RWPE2 (cell line): ENCODE measurements at regions not wholly inside any gene's neighbourhood (a gene's known extent, or its start where the extent isn't known, plus 50 kb on each side); places are given as distances from the start of the nearest gene placed in this dataset.

Experiments used
- ATAC-seq: fragments of 200-7000 bp; cut with Tn5 transposase; 3 replicates; pipeline ENCODE4 v1.9.1; 2021; ENCODE audit warnings: low read depth
- DNase-seq: peaks from one replicate; pipeline ENCODE4 v3.0.0-alpha.2; 2020; ENCODE audit warnings: low spot score
- H3K27ac ChIP-seq: fragments of 450-650 bp; 2 replicates; pipeline ENCODE4 v1.5.1; 2017; ENCODE audit warnings: mild to moderate bottlenecking; ENCODE audit not compliant: poor library complexity, severe bottlenecking
- H3K27me3 ChIP-seq: fragments of 250-450 bp; sonication (Bioruptor Pico); 2 replicates; pipeline ENCODE4 v1.5.1; 2021; ENCODE audit warnings: mild to moderate bottlenecking, moderate library complexity; ENCODE audit not compliant: insufficient read depth, poor library complexity, severe bottlenecking
- H3K36me3 ChIP-seq: fragments of 250-450 bp; sonication (Bioruptor Pico); 2 replicates; pipeline ENCODE4 v1.5.1; 2020; ENCODE audit warnings: low read depth, mild to moderate bottlenecking, moderate library complexity
- H3K4me1 ChIP-seq: fragments of 250-450 bp; sonication (Bioruptor Pico); 2 replicates; pipeline ENCODE4 v1.5.1; 2021; ENCODE audit warnings: mild to moderate bottlenecking, moderate library complexity; ENCODE audit not compliant: insufficient read depth, poor library complexity, severe bottlenecking
- H3K4me3 ChIP-seq: fragments of 250-450 bp; sonication (Bioruptor Pico); 2 replicates; pipeline ENCODE4 v1.5.1; 2021; ENCODE audit warnings: mild to moderate bottlenecking, moderate library complexity; ENCODE audit not compliant: severe bottlenecking
- H3K9me3 ChIP-seq: fragments of 250-450 bp; sonication (Bioruptor Pico); 2 replicates; pipeline ENCODE4 v1.5.1; 2021; ENCODE audit warnings: mild to moderate bottlenecking, moderate library complexity; ENCODE audit not compliant: severe bottlenecking
- CTCF ChIP-seq: fragments of 450-650 bp; IDR thresholded peaks from one replicate; pipeline ENCODE4 v1.5.1; 2017; ENCODE audit warnings: mild to moderate bottlenecking, moderate library complexity; ENCODE audit not compliant: poor library complexity, severe bottlenecking

DNA sequence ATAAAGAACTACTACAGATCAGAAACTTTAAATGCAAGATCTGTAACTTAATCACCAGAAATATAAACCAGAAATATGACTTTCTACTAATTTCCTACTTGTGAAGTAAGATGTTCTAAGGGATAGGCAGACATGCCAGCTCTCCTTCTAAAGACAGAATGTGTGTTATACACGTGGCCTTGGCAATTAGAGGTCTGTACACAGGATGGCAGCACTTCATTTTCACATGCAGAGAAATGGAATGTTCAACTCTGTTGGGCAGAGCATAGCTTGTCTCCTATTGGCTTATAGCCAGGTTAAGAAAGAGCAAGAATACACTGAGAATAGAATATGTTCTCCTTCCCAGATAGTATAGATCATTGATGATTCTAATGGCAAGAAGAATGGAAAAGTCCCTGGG is 403.8 kb downstream of the DAD1 start:
- no peaks in the 10 kb centered on the region for H3K4me1 ChIP-seq
- ATAC-seq = 0 out of 3 replicates have a peak, but pooled peaks have one; percentile 33
- no peaks in the 10 kb centered on the region for H3K27me3 ChIP-seq
- H3K36me3 ChIP-seq = no peaks in the 10 kb centered on the region
- DNase-seq = no peak
- no peak overlapping the region for H3K27ac ChIP-seq
- no peaks in the 10 kb centered on the region for H3K9me3 ChIP-seq
- TF ChIP-seq CTCF = no peak
- no peak overlapping the region for H3K4me3 ChIP-seq

DNA sequence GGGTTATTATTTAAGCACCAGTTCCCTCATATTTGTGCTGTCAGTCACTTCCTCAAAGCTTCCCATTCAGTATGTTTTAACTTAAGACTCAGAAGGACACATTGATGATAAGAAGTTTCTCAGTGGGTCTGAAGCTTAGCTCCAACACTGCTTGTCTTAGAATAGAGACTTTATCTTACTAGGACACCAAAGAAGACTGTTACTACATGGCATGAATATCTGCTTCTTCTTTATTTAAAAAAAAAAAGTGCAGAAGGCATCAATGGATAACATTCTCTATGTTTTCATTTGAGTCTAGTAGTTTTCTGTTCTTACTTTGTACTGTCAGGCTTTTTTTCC is 404.2 kb downstream of the DAD1 start:
- no peak overlapping the region for H3K27ac ChIP-seq
- H3K27me3 ChIP-seq = no peaks in the 10 kb centered on the region
- no peak for TF ChIP-seq CTCF
- H3K36me3 ChIP-seq = no peaks in the 10 kb centered on the region
- H3K9me3 ChIP-seq = no peaks in the 10 kb centered on the region
- DNase-seq = no peak
- no peak for ATAC-seq
- H3K4me1 ChIP-seq = no peaks in the 10 kb centered on the region
- H3K4me3 ChIP-seq = no peak overlapping the region

GRCh38 chr14:22184157-22184829 is 404.7 kb downstream of the DAD1 start:
- H3K36me3 ChIP-seq = no peaks in the 10 kb centered on the region
- ATAC-seq = peak; percentile 56; the same call in 2 of the 3 replicates
- TF ChIP-seq CTCF = no peak
- H3K4me3 ChIP-seq = no peak overlapping the region
- no peak overlapping the region for H3K27ac ChIP-seq
- no peak for DNase-seq
- no peaks in the 10 kb centered on the region for H3K9me3 ChIP-seq
- H3K4me1 ChIP-seq = no peaks in the 10 kb centered on the region
- no peaks in the 10 kb centered on the region for H3K27me3 ChIP-seq

DNA sequence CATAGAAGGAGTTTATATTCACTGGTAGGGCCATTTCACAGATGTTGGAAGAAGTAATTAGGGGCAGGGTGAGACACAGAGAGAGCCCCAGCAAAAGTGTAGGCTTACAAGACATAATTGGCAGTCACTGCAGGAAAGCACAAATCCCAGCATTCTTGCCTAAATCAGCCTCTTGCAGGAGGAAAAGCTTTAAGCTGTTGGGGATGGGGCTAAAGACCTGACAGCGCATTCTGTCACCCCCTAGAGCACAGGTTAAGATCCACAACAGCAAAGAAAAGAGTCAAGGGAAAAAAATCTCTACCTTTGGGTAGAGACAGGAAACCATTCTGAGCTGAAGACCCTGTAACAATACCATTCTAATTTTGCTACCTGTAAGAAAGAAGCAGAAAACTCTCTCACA is 409.0 kb downstream of the DAD1 start:
- H3K36me3 ChIP-seq = no peaks in the 10 kb centered on the region
- TF ChIP-seq CTCF = no peak
- no peaks in the 10 kb centered on the region for H3K4me1 ChIP-seq
- no peak overlapping the region for H3K27ac ChIP-seq
- no peaks in the 10 kb centered on the region for H3K9me3 ChIP-seq
- no peaks in the 10 kb centered on the region for H3K27me3 ChIP-seq
- DNase-seq (no peak), ATAC-seq (no peak)
- H3K4me3 ChIP-seq = no peak overlapping the region

DNA sequence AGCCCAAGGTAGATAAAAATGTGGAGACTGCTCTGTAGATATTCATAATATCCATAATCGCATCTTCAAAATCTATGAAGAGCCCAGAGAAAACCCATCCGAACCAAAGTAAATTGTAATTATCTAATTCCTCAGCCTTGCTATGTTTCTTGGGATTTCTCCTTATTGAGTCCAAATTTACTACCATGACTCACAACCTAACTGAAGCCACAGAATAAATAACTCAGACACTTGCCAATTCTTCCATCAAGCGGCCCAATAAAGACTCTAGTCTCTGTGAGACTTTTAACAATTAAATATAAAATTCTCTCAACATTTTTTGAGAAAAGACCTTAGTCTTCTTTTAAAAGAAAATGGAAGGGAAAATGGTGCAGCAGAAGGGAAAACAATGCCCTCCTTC is 409.8 kb downstream of the DAD1 start:
- Histone ChIP-seq H3K4me1 (no peaks in the 10 kb centered on the region), H3K9me3 (no peaks in the 10 kb centered on the region), H3K27me3 (no peaks in the 10 kb centered on the region), H3K4me3 (no peak overlapping the region), H3K36me3 (no peaks in the 10 kb centered on the region), H3K27ac (no peak overlapping the region)
- no peak for TF ChIP-seq CTCF
- ATAC-seq (no peak), DNase-seq (no peak)
